Osteocyte (in vitro differentiated cells): ENCODE measurements at regions not wholly inside any gene's neighbourhood (a gene's known extent, or its start where the extent isn't known, plus 50 kb on each side); places are given as distances from the start of the nearest gene placed in this dataset.
A peak's percentile ranks its signal among the peaks of the same experiment; 100 is the strongest.

ENCODE experiments used
- DNase-seq: peaks from one replicate; pipeline ENCODE4 v3.0.0; 2021; ENCODE audit warnings: mixed read lengths; ENCODE audit not compliant: unreplicated experiment; ENCODE audit errors: extremely low spot score
- H3K27ac Mint-ChIP-seq: one replicate; pipeline ENCODE4 v1.8.0; 2021; ENCODE audit warnings: mild to moderate bottlenecking, mixed read lengths; ENCODE audit not compliant: unreplicated experiment
- H3K27me3 Mint-ChIP-seq: one replicate; pipeline ENCODE4 v1.8.0; 2021; ENCODE audit warnings: mixed read lengths; ENCODE audit not compliant: unreplicated experiment
- H3K36me3 Mint-ChIP-seq: one replicate; pipeline ENCODE4 v1.8.0; 2021; ENCODE audit warnings: mixed read lengths; ENCODE audit not compliant: unreplicated experiment
- H3K4me1 Mint-ChIP-seq: one replicate; pipeline ENCODE4 v1.8.0; 2021; ENCODE audit warnings: mixed read lengths; ENCODE audit not compliant: unreplicated experiment
- H3K4me3 Mint-ChIP-seq: one replicate; pipeline ENCODE4 v1.8.0; 2021; ENCODE audit warnings: mild to moderate bottlenecking, moderate library complexity, mixed read lengths; ENCODE audit not compliant: unreplicated experiment
- H3K9me3 Mint-ChIP-seq: one replicate; pipeline ENCODE4 v1.8.0; 2021; ENCODE audit warnings: mixed read lengths; ENCODE audit not compliant: unreplicated experiment
- CTCF ChIP-seq: fragments of 200-600 bp; sonication (generic); IDR thresholded peaks from 2 replicates; pipeline ENCODE4 v1.5.0; 2021; ENCODE audit warnings: antibody characterized with exemption, mild to moderate bottlenecking, moderate library complexity

GRCh38 chr1:169024255-169024654 lies 82.2 kb upstream of the ATP1B1 start:
- no peak for DNase-seq
- no peak for TF ChIP-seq CTCF
- no peak overlapping the region for H3K27ac Mint-ChIP-seq
- peaks cover 3% of the 10 kb centered on the region for H3K27me3 Mint-ChIP-seq
- no peaks in the 10 kb centered on the region for H3K4me1 Mint-ChIP-seq
- H3K4me3 Mint-ChIP-seq: no peak overlapping the region
- peaks cover 3% of the 10 kb centered on the region for H3K9me3 Mint-ChIP-seq
- no peaks in the 10 kb centered on the region for H3K36me3 Mint-ChIP-seq

- H3K4me3 Mint-ChIP-seq: no peak overlapping the region
- H3K9me3 Mint-ChIP-seq: peaks cover 3% of the 10 kb centered on the region
- TF ChIP-seq CTCF: no peak
- no peak for DNase-seq
- H3K4me1 Mint-ChIP-seq: no peaks in the 10 kb centered on the region
- no peaks in the 10 kb centered on the region for H3K36me3 Mint-ChIP-seq
- H3K27ac Mint-ChIP-seq: no peak overlapping the region
- peaks cover 3% of the 10 kb centered on the region for H3K27me3 Mint-ChIP-seq
Measured at GRCh38 chr1:169024800-169025271, 81.7 kb upstream of the ATP1B1 start.

- peaks cover 3% of the 10 kb centered on the region for H3K9me3 Mint-ChIP-seq
- peaks cover 3% of the 10 kb centered on the region for H3K27me3 Mint-ChIP-seq
- no peaks in the 10 kb centered on the region for H3K4me1 Mint-ChIP-seq
- no peak for DNase-seq
- no peaks in the 10 kb centered on the region for H3K36me3 Mint-ChIP-seq
- H3K27ac Mint-ChIP-seq: no peak overlapping the region
- no peak overlapping the region for H3K4me3 Mint-ChIP-seq
- no peak for TF ChIP-seq CTCF
Measured at GRCh38 chr1:169025412-169025811, 81.1 kb upstream of the ATP1B1 start.

GRCh38 chr1:169027607-169028320 lies 78.7 kb upstream of the ATP1B1 start:
- Mint-ChIP-seq H3K4me1 (peaks cover 8% of the 10 kb centered on the region), H3K4me3 (no peak overlapping the region), H3K9me3 (peaks cover 1% of the 10 kb centered on the region), H3K27me3 (no peaks in the 10 kb centered on the region), H3K36me3 (no peaks in the 10 kb centered on the region), H3K27ac (no peak overlapping the region)
- DNase-seq: no peak
- TF ChIP-seq CTCF: no peak

- DNase-seq: no peak
- Mint-ChIP-seq H3K4me1 (peaks cover 8% of the 10 kb centered on the region), H3K36me3 (no peaks in the 10 kb centered on the region), H3K4me3 (no peak overlapping the region), H3K27me3 (no peaks in the 10 kb centered on the region), H3K9me3 (peaks cover 4% of the 10 kb centered on the region), H3K27ac (peak overlapping the region; percentile 43)
- TF ChIP-seq CTCF: no peak
Measured at GRCh38 chr1:169031566-169032224, 74.8 kb upstream of the ATP1B1 start.
